Erythroblast (primary cell): ENCODE measurements at regions not wholly inside any gene's neighbourhood (a gene's known extent, or its start where the extent isn't known, plus 50 kb on each side); places are given as distances from the start of the nearest gene placed in this dataset.

Experiments used
- GATA1 ChIP-seq: IDR thresholded peaks from 2 replicates; pipeline ENCODE4 v1.6.1; 2011; ENCODE audit warnings: low read depth, mild to moderate bottlenecking, control low read depth, low read length, moderate library complexity
- POLR2A ChIP-seq: IDR thresholded peaks from 2 replicates; pipeline ENCODE4 v1.6.1; 2011; ENCODE audit warnings: mild to moderate bottlenecking, low read length

DNA sequence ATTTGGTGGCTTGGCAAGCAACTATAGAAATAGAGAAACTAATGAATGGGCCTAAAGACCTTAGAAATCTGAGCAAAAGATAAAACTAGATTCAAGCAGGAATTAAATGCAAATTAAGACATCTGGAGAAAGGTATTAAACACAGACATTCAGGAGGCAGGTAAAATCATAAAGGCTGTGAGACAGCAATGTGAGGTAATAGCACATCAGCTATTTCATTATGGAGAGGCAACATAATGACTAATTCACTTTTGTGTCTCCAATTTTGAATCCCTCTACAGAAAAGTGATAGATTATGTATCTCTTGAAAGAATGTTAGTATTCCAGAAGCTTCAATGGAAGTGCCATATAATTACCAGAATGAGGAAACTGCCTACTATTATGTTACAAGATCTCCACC, 175.9 kb upstream of the LRIG3 start:
- TF ChIP-seq POLR2A: no peak
- no peak for TF ChIP-seq GATA1
